ENCODE measurements at regions not wholly inside any gene's neighbourhood (a gene's known extent, or its start where the extent isn't known, plus 50 kb on each side); places are given as distances from the start of the nearest gene placed in this dataset.

DNA sequence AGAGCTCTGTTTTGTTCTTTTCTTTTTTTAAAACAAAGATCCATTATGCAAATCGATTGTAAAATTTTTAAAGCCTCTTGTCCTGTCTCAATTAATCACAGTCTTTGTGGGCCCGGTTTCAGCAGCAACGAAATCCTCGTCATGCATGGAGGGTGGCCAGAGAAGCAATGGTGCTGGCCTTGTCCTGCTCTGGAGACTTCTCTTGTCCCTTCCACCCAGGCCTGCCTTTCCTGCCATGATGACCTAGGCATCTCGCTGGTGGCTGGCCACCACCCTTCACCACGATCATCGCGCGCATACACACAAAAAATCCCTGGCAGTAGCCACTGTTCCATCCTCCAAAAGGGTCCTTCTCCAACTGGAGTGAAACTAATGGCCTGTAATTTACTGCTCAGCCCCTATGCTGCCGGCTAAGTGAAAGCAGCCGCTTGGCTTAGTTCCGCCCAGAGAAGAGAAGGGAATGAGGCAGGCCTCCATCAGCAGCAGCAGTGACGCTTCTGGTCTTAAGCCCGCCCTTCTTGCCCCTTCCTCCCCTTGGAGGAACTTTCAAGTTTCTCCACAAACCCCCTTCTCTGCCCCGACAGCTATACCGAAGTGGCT is 309.5 kb downstream of the NPHP4 start:
- ATAC-seq (ENCODE audit: insufficient read depth, low read depth) (no peak), DNase-seq (no peak)
- no peak overlapping the region for H2AFZ ChIP-seq (ENCODE audit: low read depth, low read length)
- no peak overlapping the region for H3K27ac ChIP-seq (ENCODE audit: low read length)
- peaks cover 11% of the 10 kb centered on the region for H3K27me3 ChIP-seq (ENCODE audit: insufficient read depth, low read length, poor library complexity)
- no peak overlapping the region for H3K9ac ChIP-seq (ENCODE audit: low read depth, low read length)
- H3K36me3 ChIP-seq (ENCODE audit: insufficient read depth, low read length): no peaks in the 10 kb centered on the region
- H3K9me3 ChIP-seq (ENCODE audit: insufficient read depth, low read length, severe bottlenecking): no peaks in the 10 kb centered on the region
- no peak overlapping the region for H3K4me3 ChIP-seq (ENCODE audit: low read depth in 1 of 2, low read length in 2 of 2)
- H3K79me2 ChIP-seq (ENCODE audit: insufficient read depth, low read length): no peaks in the 10 kb centered on the region
- H3K4me2 ChIP-seq (ENCODE audit: insufficient read depth, low read length): no peak overlapping the region
- H3K4me1 ChIP-seq (ENCODE audit: insufficient read depth, low read length): no peaks in the 10 kb centered on the region
- TF ChIP-seq, protein P1, sequence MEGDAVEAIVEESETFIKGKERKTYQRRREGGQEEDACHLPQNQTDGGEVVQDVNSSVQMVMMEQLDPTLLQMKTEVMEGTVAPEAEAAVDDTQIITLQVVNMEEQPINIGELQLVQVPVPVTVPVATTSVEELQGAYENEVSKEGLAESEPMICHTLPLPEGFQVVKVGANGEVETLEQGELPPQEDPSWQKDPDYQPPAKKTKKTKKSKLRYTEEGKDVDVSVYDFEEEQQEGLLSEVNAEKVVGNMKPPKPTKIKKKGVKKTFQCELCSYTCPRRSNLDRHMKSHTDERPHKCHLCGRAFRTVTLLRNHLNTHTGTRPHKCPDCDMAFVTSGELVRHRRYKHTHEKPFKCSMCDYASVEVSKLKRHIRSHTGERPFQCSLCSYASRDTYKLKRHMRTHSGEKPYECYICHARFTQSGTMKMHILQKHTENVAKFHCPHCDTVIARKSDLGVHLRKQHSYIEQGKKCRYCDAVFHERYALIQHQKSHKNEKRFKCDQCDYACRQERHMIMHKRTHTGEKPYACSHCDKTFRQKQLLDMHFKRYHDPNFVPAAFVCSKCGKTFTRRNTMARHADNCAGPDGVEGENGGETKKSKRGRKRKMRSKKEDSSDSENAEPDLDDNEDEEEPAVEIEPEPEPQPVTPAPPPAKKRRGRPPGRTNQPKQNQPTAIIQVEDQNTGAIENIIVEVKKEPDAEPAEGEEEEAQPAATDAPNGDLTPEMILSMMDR (IDR thresholded peaks at IDR 0.05; ENCODE audit: borderline replicate concordance, extremely low read depth, low read length, poor library complexity, severe bottlenecking): no peak
- TF ChIP-seq EZH2 (IDR thresholded peaks at IDR 0.05; ENCODE audit: borderline replicate concordance, low read depth, low read length, severe bottlenecking): no peak
- H4K20me1 ChIP-seq (ENCODE audit: insufficient read depth, low read length): no peaks in the 10 kb centered on the region; the same call in 1 of the 2 replicates

DNA sequence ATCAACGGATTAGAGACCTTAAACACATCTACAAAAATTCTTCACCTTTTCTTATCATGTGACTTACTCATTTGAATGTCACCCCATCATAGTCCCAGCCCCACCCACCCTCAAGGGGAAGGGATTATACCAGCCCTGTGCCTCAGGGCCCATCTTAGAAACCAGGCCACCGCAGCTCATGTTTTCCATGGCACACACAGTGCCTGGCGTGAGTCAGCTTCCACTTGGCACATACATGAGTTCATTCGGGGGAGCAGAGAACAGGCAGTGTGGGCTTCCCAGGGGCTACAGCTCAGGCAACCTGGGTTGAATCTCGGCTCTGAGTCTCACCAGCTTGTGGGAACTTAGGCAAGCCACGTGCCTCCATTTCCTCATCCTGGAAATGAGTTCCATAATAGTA is 310.6 kb downstream of the NPHP4 start:
- H3K4me3 ChIP-seq (ENCODE audit: low read depth in 1 of 2, low read length in 2 of 2): no peak overlapping the region
- ATAC-seq (ENCODE audit: insufficient read depth, low read depth) (no peak), DNase-seq (no peak)
- TF ChIP-seq EZH2 (IDR thresholded peaks at IDR 0.05; ENCODE audit: borderline replicate concordance, low read depth, low read length, severe bottlenecking): no peak
- TF ChIP-seq, protein P1 (IDR thresholded peaks at IDR 0.05; ENCODE audit: borderline replicate concordance, extremely low read depth, low read length, poor library complexity, severe bottlenecking): no peak
- H4K20me1 ChIP-seq (ENCODE audit: insufficient read depth, low read length): no peaks in the 10 kb centered on the region; the same call in 1 of the 2 replicates
- H3K27me3 ChIP-seq (ENCODE audit: insufficient read depth, low read length, poor library complexity): peaks cover 11% of the 10 kb centered on the region
- H3K4me1 ChIP-seq (ENCODE audit: insufficient read depth, low read length): no peaks in the 10 kb centered on the region
- H3K36me3 ChIP-seq (ENCODE audit: insufficient read depth, low read length): no peaks in the 10 kb centered on the region
- H3K79me2 ChIP-seq (ENCODE audit: insufficient read depth, low read length): no peaks in the 10 kb centered on the region
- H2AFZ ChIP-seq (ENCODE audit: low read depth, low read length): no peak overlapping the region
- no peak overlapping the region for H3K4me2 ChIP-seq (ENCODE audit: insufficient read depth, low read length)
- no peaks in the 10 kb centered on the region for H3K9me3 ChIP-seq (ENCODE audit: insufficient read depth, low read length, severe bottlenecking)
- H3K9ac ChIP-seq (ENCODE audit: low read depth, low read length): no peak overlapping the region
- no peak overlapping the region for H3K27ac ChIP-seq (ENCODE audit: low read length)

DNA sequence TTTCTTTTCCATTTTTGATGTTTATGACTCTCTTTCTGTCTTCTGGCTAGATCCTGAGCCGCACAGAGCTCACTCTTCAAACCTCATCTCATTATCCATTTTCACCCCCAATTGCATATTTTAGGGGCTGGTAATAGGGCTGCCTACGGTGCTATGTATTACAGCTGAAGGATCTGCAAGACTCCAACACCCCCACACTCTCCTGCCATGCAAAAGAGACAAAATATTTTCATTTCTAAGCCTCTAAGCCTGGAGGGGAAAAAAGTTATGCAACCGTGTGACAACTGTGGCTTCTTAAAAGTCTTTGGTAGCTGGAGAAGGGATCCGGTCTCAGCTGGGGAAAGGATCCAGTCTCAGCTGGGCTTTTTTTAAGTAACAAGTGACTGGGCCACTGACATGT is 311.6 kb downstream of the NPHP4 start:
- TF ChIP-seq EZH2 (IDR thresholded peaks at IDR 0.05; ENCODE audit: borderline replicate concordance, low read depth, low read length, severe bottlenecking): no peak
- TF ChIP-seq, protein P1 (IDR thresholded peaks at IDR 0.05; ENCODE audit: borderline replicate concordance, extremely low read depth, low read length, poor library complexity, severe bottlenecking): no peak
- no peak overlapping the region for H3K27ac ChIP-seq (ENCODE audit: low read length)
- no peak overlapping the region for H3K4me2 ChIP-seq (ENCODE audit: insufficient read depth, low read length)
- H3K4me1 ChIP-seq (ENCODE audit: insufficient read depth, low read length): no peaks in the 10 kb centered on the region
- H2AFZ ChIP-seq (ENCODE audit: low read depth, low read length): no peak overlapping the region
- DNase-seq: no peak
- no peak overlapping the region for H3K9ac ChIP-seq (ENCODE audit: low read depth, low read length)
- H3K36me3 ChIP-seq (ENCODE audit: insufficient read depth, low read length): no peaks in the 10 kb centered on the region
- no peaks in the 10 kb centered on the region for H3K79me2 ChIP-seq (ENCODE audit: insufficient read depth, low read length)
- peaks cover 9% of the 10 kb centered on the region for H3K27me3 ChIP-seq (ENCODE audit: insufficient read depth, low read length, poor library complexity)
- peaks cover 2% of the 10 kb centered on the region for H3K9me3 ChIP-seq (ENCODE audit: insufficient read depth, low read length, severe bottlenecking)
- no peak for ATAC-seq (ENCODE audit: insufficient read depth, low read depth)
- no peaks in the 10 kb centered on the region; the same call in 1 of the 2 replicates for H4K20me1 ChIP-seq (ENCODE audit: insufficient read depth, low read length)
- H3K4me3 ChIP-seq (ENCODE audit: low read depth in 1 of 2, low read length in 2 of 2): no peak overlapping the region
